ENCODE measurements at regions not wholly inside any gene's neighbourhood (a gene's known extent, or its start where the extent isn't known, plus 50 kb on each side); places are given as distances from the start of the nearest gene placed in this dataset.

DNA sequence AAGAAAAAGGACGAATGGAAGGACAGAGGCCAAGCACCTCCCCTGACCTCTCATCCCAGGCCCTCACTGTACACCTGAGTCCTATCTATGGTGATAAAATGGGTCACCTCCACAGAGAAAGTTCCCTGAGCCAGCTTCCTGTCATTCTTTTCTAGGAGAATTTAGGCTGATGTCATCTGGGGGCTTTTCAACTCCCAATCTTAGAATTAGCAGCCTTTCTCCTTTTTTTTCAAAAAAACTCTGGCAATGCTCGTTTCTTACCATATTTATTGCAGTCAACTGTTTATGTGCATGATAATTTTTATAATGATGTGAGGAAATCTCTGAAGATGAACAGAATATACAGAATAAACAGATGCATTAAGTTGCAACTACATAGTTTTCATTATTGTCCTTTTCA is 177.6 kb downstream of the SNAPC1 start:
- H2BK15ac ChIP-seq (ENCODE audit: low read depth, low read length), result no peak overlapping the region; the same call in 1 of the 2 replicates
- H3K23me2 ChIP-seq (ENCODE audit: insufficient read length, low read depth, low read length, poor library complexity, severe bottlenecking), result no peaks in the 10 kb centered on the region
- H2BK5ac ChIP-seq (ENCODE audit: insufficient read length, low read length), result no peak overlapping the region
- Mint-ChIP-seq H3K27ac (no peak overlapping the region), H3K4me3 (no peak overlapping the region), H3K4me1 (peaks cover 11% of the 10 kb centered on the region in 2 experiments), H3K9me3 (peaks cover 14 to 15% of the 10 kb centered on the region in 2 experiments), H3K27me3 (ENCODE audit: low read depth) (no peaks in the 10 kb centered on the region), H3K36me3 (ENCODE audit: insufficient read depth in 1 of 3, low read depth in 3 of 3) (peaks cover 0 to 3% (median 2%) of the 10 kb centered on the region in 3 experiments; a peak in 2 of 7 replicates)
- H3K4me1 ChIP-seq (ENCODE audit: insufficient read depth, low read length), result peaks cover 1% of the 10 kb centered on the region; the same call in 1 of the 2 replicates
- H2AK5ac ChIP-seq (ENCODE audit: insufficient read length, low read length), result no peak overlapping the region
- no peak overlapping the region for H3K4me2 ChIP-seq (ENCODE audit: insufficient read depth, insufficient read length, low read length)
- H2BK120ac ChIP-seq (ENCODE audit: low read depth, low read length, poor library complexity, severe bottlenecking), result no peak overlapping the region
- H2AFZ ChIP-seq (ENCODE audit: low read length), result no peak overlapping the region
- H4K91ac ChIP-seq (ENCODE audit: insufficient read length, low read depth, low read length), result no peak overlapping the region
- H4K8ac ChIP-seq (replicated peaks; ENCODE audit: insufficient read length, low read depth, low read length), result no peak overlapping the region
- H3K4ac ChIP-seq (ENCODE audit: low read depth, low read length), result no peak overlapping the region
- H3K18ac ChIP-seq (ENCODE audit: insufficient read length, low read depth, low read length), result no peak overlapping the region
- H3K23ac ChIP-seq (ENCODE audit: insufficient read length, low read depth, low read length), result no peak overlapping the region
- H3T11ph ChIP-seq (ENCODE audit: low read length), result no peak overlapping the region
- no peak overlapping the region for H3K9ac ChIP-seq (ENCODE audit: extremely low read depth, insufficient read length, low read length)
- no peaks in the 10 kb centered on the region for H4K20me1 ChIP-seq (ENCODE audit: control insufficient read depth, insufficient read depth, insufficient read length)
- H4K5ac ChIP-seq (ENCODE audit: insufficient read length, low read depth, low read length), result no peak overlapping the region
- WGBS (ENCODE audit: extremely low coverage, insufficient read length, low lambda C conversion rate), result no CpG with 5 or more reads among the region's 2 CpGs
- no peak overlapping the region for H2BK12ac ChIP-seq (ENCODE audit: insufficient read length, low read depth, low read length)
- H2BK20ac ChIP-seq (ENCODE audit: low read depth, low read length, poor library complexity, severe bottlenecking), result no peak overlapping the region
- no peaks in the 10 kb centered on the region for H3K79me1 ChIP-seq (ENCODE audit: insufficient read depth, low read depth, low read length, poor library complexity, severe bottlenecking)
- TF ChIP-seq, protein P1, sequence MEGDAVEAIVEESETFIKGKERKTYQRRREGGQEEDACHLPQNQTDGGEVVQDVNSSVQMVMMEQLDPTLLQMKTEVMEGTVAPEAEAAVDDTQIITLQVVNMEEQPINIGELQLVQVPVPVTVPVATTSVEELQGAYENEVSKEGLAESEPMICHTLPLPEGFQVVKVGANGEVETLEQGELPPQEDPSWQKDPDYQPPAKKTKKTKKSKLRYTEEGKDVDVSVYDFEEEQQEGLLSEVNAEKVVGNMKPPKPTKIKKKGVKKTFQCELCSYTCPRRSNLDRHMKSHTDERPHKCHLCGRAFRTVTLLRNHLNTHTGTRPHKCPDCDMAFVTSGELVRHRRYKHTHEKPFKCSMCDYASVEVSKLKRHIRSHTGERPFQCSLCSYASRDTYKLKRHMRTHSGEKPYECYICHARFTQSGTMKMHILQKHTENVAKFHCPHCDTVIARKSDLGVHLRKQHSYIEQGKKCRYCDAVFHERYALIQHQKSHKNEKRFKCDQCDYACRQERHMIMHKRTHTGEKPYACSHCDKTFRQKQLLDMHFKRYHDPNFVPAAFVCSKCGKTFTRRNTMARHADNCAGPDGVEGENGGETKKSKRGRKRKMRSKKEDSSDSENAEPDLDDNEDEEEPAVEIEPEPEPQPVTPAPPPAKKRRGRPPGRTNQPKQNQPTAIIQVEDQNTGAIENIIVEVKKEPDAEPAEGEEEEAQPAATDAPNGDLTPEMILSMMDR (conservative IDR thresholded peaks at IDR 0.05), result no peak
- no peak for DNase-seq
- no peak overlapping the region for H3K56ac ChIP-seq (ENCODE audit: insufficient read length, low read depth, low read length)
- no peak overlapping the region for H3K14ac ChIP-seq (ENCODE audit: insufficient read depth, low read length)
- H3K9me3 ChIP-seq (ENCODE audit: control insufficient read depth, low read depth, low read length), result no peaks in the 10 kb centered on the region
- H3K79me2 ChIP-seq (ENCODE audit: insufficient read depth, low read length), result no peaks in the 10 kb centered on the region
- no peak overlapping the region for H3K27ac ChIP-seq (ENCODE audit: insufficient read length, low read depth, low read length)
- H3K27me3 ChIP-seq (ENCODE audit: insufficient read depth, low read length), result no peaks in the 10 kb centered on the region

All from H9 (cell line).